ENCODE measurements at regions not wholly inside any gene's neighbourhood (a gene's known extent, or its start where the extent isn't known, plus 50 kb on each side); places are given as distances from the start of the nearest gene placed in this dataset.

- Histone ChIP-seq H3K9me3 (replicated peaks; ENCODE audit: low read length) (no peaks in the 10 kb centered on the region), H3K9ac (ENCODE audit: low read depth, low read length) (no peak overlapping the region), H3K36me3 (ENCODE audit: insufficient read depth, low read length) (no peaks in the 10 kb centered on the region), H3K27me3 (ENCODE audit: control insufficient read depth, insufficient read depth, low read length) (no peaks in the 10 kb centered on the region), H3K4me3 (ENCODE audit: low read length) (no peak overlapping the region), H3K4me2 (ENCODE audit: low read length) (no peak overlapping the region), H3K4me1 (ENCODE audit: control insufficient read depth, insufficient read depth, low read length) (no peaks in the 10 kb centered on the region)
Observed at GRCh38 chr3:89580859-89581258, 473.4 kb downstream of the EPHA3 start.

- no peak overlapping the region for H3K4me2 ChIP-seq (ENCODE audit: low read length)
- H3K9me3 ChIP-seq (replicated peaks; ENCODE audit: low read length), result no peaks in the 10 kb centered on the region
- no peaks in the 10 kb centered on the region for H3K4me1 ChIP-seq (ENCODE audit: control insufficient read depth, insufficient read depth, low read length)
- no peak overlapping the region for H3K9ac ChIP-seq (ENCODE audit: low read depth, low read length)
- no peaks in the 10 kb centered on the region for H3K27me3 ChIP-seq (ENCODE audit: control insufficient read depth, insufficient read depth, low read length)
- no peak overlapping the region for H3K4me3 ChIP-seq (ENCODE audit: low read length)
- H3K36me3 ChIP-seq (ENCODE audit: insufficient read depth, low read length), result no peaks in the 10 kb centered on the region
Observed at GRCh38 chr3:89584398-89584797, 477.0 kb downstream of the EPHA3 start.

- H3K4me3 ChIP-seq (ENCODE audit: low read length), result no peak overlapping the region
Observed at GRCh38 chr3:89586256-89586655, 478.8 kb downstream of the EPHA3 start.

GRCh38 chr3:89586676-89587075, 479.3 kb downstream of the EPHA3 start:
- Histone ChIP-seq H3K4me3 (ENCODE audit: low read length) (no peak overlapping the region), H3K9ac (ENCODE audit: low read depth, low read length) (no peak overlapping the region), H3K4me1 (ENCODE audit: control insufficient read depth, insufficient read depth, low read length) (no peaks in the 10 kb centered on the region), H3K9me3 (replicated peaks; ENCODE audit: low read length) (no peaks in the 10 kb centered on the region), H3K36me3 (ENCODE audit: insufficient read depth, low read length) (no peaks in the 10 kb centered on the region), H3K27me3 (ENCODE audit: control insufficient read depth, insufficient read depth, low read length) (no peaks in the 10 kb centered on the region), H3K4me2 (ENCODE audit: low read length) (no peak overlapping the region)

More at GRCh38 chr3:89586256-89586655, 478.8 kb downstream of the EPHA3 start:
- no peaks in the 10 kb centered on the region for H3K9me3 ChIP-seq (replicated peaks; ENCODE audit: low read length)
- H3K4me1 ChIP-seq (ENCODE audit: control insufficient read depth, insufficient read depth, low read length), result no peaks in the 10 kb centered on the region
- H3K9ac ChIP-seq (ENCODE audit: low read depth, low read length), result no peak overlapping the region
- no peaks in the 10 kb centered on the region for H3K36me3 ChIP-seq (ENCODE audit: insufficient read depth, low read length)
- H3K4me2 ChIP-seq (ENCODE audit: low read length), result no peak overlapping the region
- no peaks in the 10 kb centered on the region for H3K27me3 ChIP-seq (ENCODE audit: control insufficient read depth, insufficient read depth, low read length)

GRCh38 chr3:89606151-89606550, 498.7 kb downstream of the EPHA3 start:
- no peak overlapping the region for H3K4me3 ChIP-seq (ENCODE audit: low read length)
- no peaks in the 10 kb centered on the region for H3K27me3 ChIP-seq (ENCODE audit: control insufficient read depth, insufficient read depth, low read length)
- no peak overlapping the region for H3K4me2 ChIP-seq (ENCODE audit: low read length)
- H3K9ac ChIP-seq (ENCODE audit: low read depth, low read length), result no peak overlapping the region
- H3K36me3 ChIP-seq (ENCODE audit: insufficient read depth, low read length), result no peaks in the 10 kb centered on the region
- no peaks in the 10 kb centered on the region for H3K9me3 ChIP-seq (replicated peaks; ENCODE audit: low read length)
- no peaks in the 10 kb centered on the region for H3K4me1 ChIP-seq (ENCODE audit: control insufficient read depth, insufficient read depth, low read length)

- Histone ChIP-seq H3K4me3 (ENCODE audit: low read length) (no peak overlapping the region), H3K36me3 (ENCODE audit: insufficient read depth, low read length) (no peaks in the 10 kb centered on the region), H3K9ac (ENCODE audit: low read depth, low read length) (no peak overlapping the region), H3K4me2 (ENCODE audit: low read length) (no peak overlapping the region), H3K27me3 (ENCODE audit: control insufficient read depth, insufficient read depth, low read length) (no peaks in the 10 kb centered on the region), H3K4me1 (ENCODE audit: control insufficient read depth, insufficient read depth, low read length) (no peaks in the 10 kb centered on the region), H3K9me3 (replicated peaks; ENCODE audit: low read length) (no peaks in the 10 kb centered on the region)
Observed at GRCh38 chr3:89612027-89612426, 504.6 kb downstream of the EPHA3 start.

GRCh38 chr3:89613241-89613640, 505.8 kb downstream of the EPHA3 start:
- Histone ChIP-seq H3K4me2 (ENCODE audit: low read length) (no peak overlapping the region), H3K4me3 (ENCODE audit: low read length) (no peak overlapping the region), H3K9ac (ENCODE audit: low read depth, low read length) (no peak overlapping the region), H3K36me3 (ENCODE audit: insufficient read depth, low read length) (no peaks in the 10 kb centered on the region), H3K4me1 (ENCODE audit: control insufficient read depth, insufficient read depth, low read length) (no peaks in the 10 kb centered on the region), H3K27me3 (ENCODE audit: control insufficient read depth, insufficient read depth, low read length) (no peaks in the 10 kb centered on the region), H3K9me3 (replicated peaks; ENCODE audit: low read length) (no peaks in the 10 kb centered on the region)

GRCh38 chr3:89617706-89618105, 510.3 kb downstream of the EPHA3 start:
- H3K4me1 ChIP-seq (ENCODE audit: control insufficient read depth, insufficient read depth, low read length), result no peaks in the 10 kb centered on the region
- no peaks in the 10 kb centered on the region for H3K27me3 ChIP-seq (ENCODE audit: control insufficient read depth, insufficient read depth, low read length)
- no peak overlapping the region for H3K4me3 ChIP-seq (ENCODE audit: low read length)
- no peaks in the 10 kb centered on the region for H3K9me3 ChIP-seq (replicated peaks; ENCODE audit: low read length)
- no peak overlapping the region for H3K4me2 ChIP-seq (ENCODE audit: low read length)
- no peak overlapping the region for H3K9ac ChIP-seq (ENCODE audit: low read depth, low read length)
- H3K36me3 ChIP-seq (ENCODE audit: insufficient read depth, low read length), result no peaks in the 10 kb centered on the region

- Histone ChIP-seq H3K9me3 (replicated peaks; ENCODE audit: low read length) (no peaks in the 10 kb centered on the region), H3K4me3 (ENCODE audit: low read length) (no peak overlapping the region), H3K36me3 (ENCODE audit: insufficient read depth, low read length) (no peaks in the 10 kb centered on the region), H3K4me2 (ENCODE audit: low read length) (no peak overlapping the region), H3K27me3 (ENCODE audit: control insufficient read depth, insufficient read depth, low read length) (no peaks in the 10 kb centered on the region), H3K4me1 (ENCODE audit: control insufficient read depth, insufficient read depth, low read length) (no peaks in the 10 kb centered on the region), H3K9ac (ENCODE audit: low read depth, low read length) (no peak overlapping the region)
Observed at GRCh38 chr3:89619263-89619662, 511.8 kb downstream of the EPHA3 start.

- H3K4me1 ChIP-seq (ENCODE audit: control insufficient read depth, insufficient read depth, low read length), result no peaks in the 10 kb centered on the region
- no peak overlapping the region for H3K4me3 ChIP-seq (ENCODE audit: low read length)
- no peak overlapping the region for H3K4me2 ChIP-seq (ENCODE audit: low read length)
- no peaks in the 10 kb centered on the region for H3K9me3 ChIP-seq (replicated peaks; ENCODE audit: low read length)
- H3K9ac ChIP-seq (ENCODE audit: low read depth, low read length), result no peak overlapping the region
- H3K27me3 ChIP-seq (ENCODE audit: control insufficient read depth, insufficient read depth, low read length), result no peaks in the 10 kb centered on the region
- H3K36me3 ChIP-seq (ENCODE audit: insufficient read depth, low read length), result no peaks in the 10 kb centered on the region
Observed at GRCh38 chr3:89622063-89622700, 514.8 kb downstream of the EPHA3 start.

- Histone ChIP-seq H3K9me3 (replicated peaks; ENCODE audit: low read length) (no peaks in the 10 kb centered on the region), H3K4me1 (ENCODE audit: control insufficient read depth, insufficient read depth, low read length) (no peaks in the 10 kb centered on the region), H3K9ac (ENCODE audit: low read depth, low read length) (no peak overlapping the region), H3K4me2 (ENCODE audit: low read length) (no peak overlapping the region), H3K36me3 (ENCODE audit: insufficient read depth, low read length) (no peaks in the 10 kb centered on the region), H3K4me3 (ENCODE audit: low read length) (no peak overlapping the region), H3K27me3 (ENCODE audit: control insufficient read depth, insufficient read depth, low read length) (no peaks in the 10 kb centered on the region)
Observed at GRCh38 chr3:89624494-89624893, 517.1 kb downstream of the EPHA3 start.

- no peaks in the 10 kb centered on the region for H3K27me3 ChIP-seq (ENCODE audit: control insufficient read depth, insufficient read depth, low read length)
- no peaks in the 10 kb centered on the region for H3K9me3 ChIP-seq (replicated peaks; ENCODE audit: low read length)
- H3K4me3 ChIP-seq (ENCODE audit: low read length), result no peak overlapping the region
- no peak overlapping the region for H3K9ac ChIP-seq (ENCODE audit: low read depth, low read length)
- no peaks in the 10 kb centered on the region for H3K4me1 ChIP-seq (ENCODE audit: control insufficient read depth, insufficient read depth, low read length)
- H3K4me2 ChIP-seq (ENCODE audit: low read length), result no peak overlapping the region
- H3K36me3 ChIP-seq (ENCODE audit: insufficient read depth, low read length), result no peaks in the 10 kb centered on the region
Observed at GRCh38 chr3:89625945-89626344, 518.5 kb downstream of the EPHA3 start.
